Hematopoietic multipotent progenitor cell treated with erythropoietin and hydrocortisone succinate and interleukin-3 and kit ligand, for 8 days (in vitro differentiated cells): ENCODE measurements at regions not wholly inside any gene's neighbourhood (a gene's known extent, or its start where the extent isn't known, plus 50 kb on each side); places are given as distances from the start of the nearest gene placed in this dataset.

Experiments
- DNase-seq: peaks from one replicate; pipeline ENCODE4 v3.0.0-alpha.2; 2015

- DNase-seq, result no peak
Measured at GRCh38 chr1:5564578-5565257, 427.5 kb downstream of the NPHP4 start.

- no peak for DNase-seq
Measured at GRCh38 chr1:5563861-5564577, 428.2 kb downstream of the NPHP4 start.

DNA sequence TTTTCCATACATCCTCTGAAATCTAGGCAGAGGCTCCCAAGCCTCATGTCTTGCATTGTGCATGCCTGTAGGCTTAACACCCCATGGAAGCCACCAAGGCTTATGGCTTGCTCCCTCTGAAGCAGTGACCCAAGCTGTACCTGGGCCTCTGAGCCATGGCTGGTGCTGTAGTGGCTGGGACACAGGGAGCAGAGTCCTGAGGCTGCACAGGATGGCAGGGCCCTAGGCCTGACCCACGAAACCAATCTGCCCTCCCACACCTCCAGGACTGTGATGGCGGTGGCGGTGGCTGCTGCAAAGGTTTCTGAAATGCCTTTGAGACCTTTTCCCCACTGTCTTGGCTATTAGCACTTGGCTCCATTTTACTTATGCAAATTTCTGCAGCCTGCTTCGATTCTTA lies 429.5 kb downstream of the NPHP4 start:
- no peak for DNase-seq

DNA sequence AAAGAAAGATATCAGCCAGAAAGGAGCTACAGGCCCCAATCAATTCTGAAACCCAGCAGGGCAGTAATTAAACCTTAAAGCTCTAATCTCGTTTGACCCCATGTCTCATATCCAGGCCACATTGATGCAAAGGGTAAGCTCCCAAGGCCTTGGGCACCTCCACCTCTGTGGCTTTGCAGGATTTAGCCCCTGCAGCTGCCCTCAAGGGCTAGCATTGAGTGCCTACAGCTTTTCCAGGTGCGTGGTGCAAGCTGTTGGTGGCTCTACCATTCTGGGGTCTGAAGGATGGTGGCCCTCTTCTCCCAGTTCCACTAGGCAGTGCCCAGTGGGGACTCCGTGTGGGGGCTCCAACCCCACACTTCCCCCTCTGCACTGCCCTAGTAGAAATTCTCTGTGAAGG lies 429.9 kb downstream of the NPHP4 start:
- no peak for DNase-seq

DNA sequence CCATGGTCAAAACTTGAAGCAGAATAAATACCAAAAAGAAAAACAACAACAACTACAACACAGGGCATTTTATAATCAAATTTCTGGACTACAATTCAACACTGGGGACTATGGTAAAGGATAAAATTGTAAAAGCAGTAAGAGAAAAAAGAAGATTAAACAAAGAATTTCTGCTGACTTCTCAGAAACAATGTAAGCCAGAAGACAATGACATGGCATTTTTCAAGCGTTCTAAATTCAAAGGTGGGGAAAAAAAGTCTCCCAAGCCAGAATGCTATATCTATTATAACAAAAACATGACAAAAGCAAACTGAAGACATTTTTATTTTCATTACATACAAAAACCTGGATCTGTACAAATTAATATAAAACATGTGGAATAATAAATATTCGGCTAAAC lies 433.1 kb downstream of the NPHP4 start:
- DNase-seq, result no peak

- no peak for DNase-seq
Measured at GRCh38 chr1:5555853-5556252, 436.4 kb downstream of the NPHP4 start.

- no peak for DNase-seq
Measured at GRCh38 chr1:5554784-5555183, 437.4 kb downstream of the NPHP4 start.

DNA sequence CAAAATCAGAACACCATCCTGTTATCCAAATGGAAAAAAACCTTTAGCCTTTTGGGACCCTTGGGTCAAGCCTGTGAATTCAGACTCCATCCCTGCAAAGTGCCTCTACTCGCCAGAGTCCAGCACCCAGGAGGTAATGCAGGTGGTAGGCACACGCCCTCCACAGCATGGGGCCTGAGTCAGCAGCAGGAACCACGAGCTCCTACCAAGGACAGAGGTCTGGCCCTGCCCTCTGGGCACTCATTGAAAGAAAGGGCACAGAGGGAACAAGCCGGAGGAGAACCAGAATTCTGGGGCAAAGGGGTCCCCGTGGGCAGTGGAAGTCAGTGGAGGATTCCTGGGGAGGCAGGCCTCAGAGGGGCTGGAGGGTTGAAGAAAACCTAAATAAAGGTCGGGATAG lies 438.1 kb downstream of the NPHP4 start:
- DNase-seq, result no peak

DNA sequence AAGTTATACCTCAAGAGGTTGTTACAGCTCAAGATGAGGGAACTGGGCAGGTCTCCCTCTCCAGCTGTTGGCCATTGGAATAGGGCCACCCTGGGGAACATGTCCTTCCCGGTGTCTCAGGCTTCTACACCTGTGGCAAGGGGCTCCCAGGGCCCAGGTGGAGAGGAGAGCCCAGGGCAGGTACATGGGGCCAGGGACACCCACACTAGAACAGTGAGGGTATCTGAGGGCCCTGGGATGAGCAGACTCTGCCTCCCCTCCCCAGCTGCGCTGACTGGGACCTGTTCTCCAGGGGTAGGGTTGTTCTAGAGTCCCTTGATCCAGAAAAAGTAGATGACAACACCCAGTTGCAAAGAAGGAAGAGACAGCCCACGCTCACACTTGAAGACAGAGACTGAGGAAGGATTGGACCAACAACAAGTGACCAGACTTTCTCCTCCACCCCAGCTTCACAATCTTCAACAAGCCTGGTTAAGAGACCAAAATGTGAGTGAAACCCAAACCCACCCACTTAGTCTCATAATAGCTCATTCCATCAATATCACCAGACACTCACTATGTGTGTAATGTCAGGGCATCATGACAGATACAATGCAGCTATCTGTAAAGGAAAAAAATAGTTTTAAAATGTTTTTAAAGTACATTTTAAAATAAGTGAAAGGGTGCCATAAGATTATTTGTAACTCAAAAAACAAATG lies 439.3 kb downstream of the NPHP4 start:
- no peak for DNase-seq

- DNase-seq, result peak; percentile 13
Measured at GRCh38 chr1:5551274-5551975, 440.8 kb downstream of the NPHP4 start.

- DNase-seq, result no peak
Measured at GRCh38 chr1:5548266-5548665, 444.0 kb downstream of the NPHP4 start.

DNA sequence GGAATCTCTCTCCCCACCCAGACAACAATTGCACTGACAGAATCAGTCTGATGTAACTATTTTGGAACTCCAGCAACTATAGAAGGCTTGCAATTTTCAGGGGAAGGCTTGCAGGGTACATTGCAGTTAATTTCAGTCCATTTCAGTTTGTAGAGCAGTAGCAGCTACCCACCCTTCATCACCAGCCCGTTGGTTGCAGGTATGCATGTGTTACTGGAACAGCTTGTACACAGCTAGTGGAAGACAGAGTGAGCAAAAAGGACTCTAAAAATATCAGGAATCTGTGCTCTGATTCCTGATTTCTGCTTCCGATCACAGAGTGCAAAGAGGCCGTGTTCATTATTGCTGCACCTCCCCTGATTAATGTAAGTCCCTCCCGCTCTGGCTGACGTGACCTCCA lies 449.0 kb downstream of the NPHP4 start:
- DNase-seq, result no peak

DNA sequence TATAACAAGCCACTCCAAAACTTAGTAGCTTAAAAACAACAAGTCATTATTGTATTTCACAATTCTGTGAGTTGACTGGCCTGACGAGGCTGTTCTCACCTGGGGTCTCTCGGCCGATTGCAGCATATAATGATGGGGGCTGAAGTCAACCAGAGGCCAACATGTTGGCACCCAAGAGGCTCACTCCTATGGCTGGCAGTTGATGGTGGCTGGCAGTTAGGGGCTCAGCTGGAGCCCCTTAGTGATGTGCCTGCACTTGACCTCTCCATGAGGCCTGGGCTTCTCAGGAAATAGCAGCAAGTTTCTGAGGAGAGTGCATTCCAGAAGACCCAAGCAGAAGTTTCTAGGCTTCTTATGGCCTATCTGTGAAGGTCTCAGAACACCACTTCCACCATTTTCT lies 459.4 kb downstream of the NPHP4 start:
- no peak for DNase-seq

- no peak for DNase-seq
Measured at GRCh38 chr1:5526822-5527551, 465.2 kb downstream of the NPHP4 start.

GRCh38 chr1:5526385-5526750 lies 465.9 kb downstream of the NPHP4 start:
- no peak for DNase-seq

DNA sequence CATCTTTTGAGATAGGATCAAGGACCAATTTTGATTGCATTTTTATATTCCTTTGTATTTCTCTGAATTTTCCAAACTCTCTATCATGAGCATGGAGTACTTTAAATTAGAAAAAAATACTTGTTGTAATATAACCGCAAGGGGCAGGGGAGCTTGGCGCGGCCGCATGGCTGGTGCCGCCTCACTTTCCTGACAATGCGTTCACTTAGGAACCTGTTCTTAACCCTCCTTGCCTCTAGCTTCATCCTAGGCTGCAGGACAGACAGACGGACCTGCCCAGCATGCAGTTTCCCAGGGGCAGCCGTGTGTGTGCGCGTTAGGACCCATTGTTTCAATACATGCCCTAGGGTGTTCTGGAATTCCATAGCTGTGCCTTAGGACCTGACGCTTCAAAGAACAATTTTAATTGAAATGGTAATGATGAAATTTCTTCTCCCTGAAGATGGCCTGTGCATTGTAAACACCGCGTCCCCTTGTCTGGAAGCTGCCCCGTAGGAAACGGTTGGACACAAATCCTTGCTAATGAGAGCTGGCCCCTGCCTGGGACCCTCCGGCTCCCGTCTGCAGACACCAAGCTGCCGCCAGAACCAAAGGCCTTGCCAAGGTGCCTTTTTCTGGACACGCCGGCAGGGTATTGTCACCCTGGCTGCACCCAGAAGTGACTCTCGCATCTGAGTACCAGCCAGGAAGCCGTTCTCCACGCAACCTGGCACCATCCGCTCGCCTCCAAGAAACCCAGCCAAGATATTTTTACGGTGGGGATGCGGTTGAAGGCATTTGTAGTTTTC lies 466.4 kb downstream of the NPHP4 start:
- no peak for DNase-seq

- DNase-seq, result no peak
Measured at GRCh38 chr1:5522531-5523145, 469.6 kb downstream of the NPHP4 start.

GRCh38 chr1:5519366-5520135 lies 472.7 kb downstream of the NPHP4 start:
- DNase-seq, result no peak

GRCh38 chr1:5516756-5517155 lies 475.5 kb downstream of the NPHP4 start:
- DNase-seq, result no peak

- no peak for DNase-seq
Measured at GRCh38 chr1:5515501-5515900, 476.7 kb downstream of the NPHP4 start.
